Activated CD8-positive, alpha-beta memory T cell treated with anti-CD3 and anti-CD28 coated beads, Interleukin-2, amount 10 ng/mL, durations not matched to agents 7 days and 5 days (primary cell): ENCODE measurements at regions not wholly inside any gene's neighbourhood (a gene's known extent, or its start where the extent isn't known, plus 50 kb on each side); places are given as distances from the start of the nearest gene placed in this dataset.

ENCODE experiments used
- ATAC-seq: fragments of 150-1000 bp; cut with Tn5 transposase; one replicate; pipeline ENCODE4 v1.10.0; 2021; ENCODE audit warnings: moderate library complexity
- CTCF ChIA-PET: fragments of 350-600 bp; sonication (Branson Sonifier 250); formaldehyde crosslinking; loops from one replicate; lab custom pipeline; 2021; ENCODE audit warnings: antibody characterized with exemption; lab: Charles Lee
- DNase-seq: peaks from one replicate; pipeline ENCODE4 v3.0.0-alpha.2; 2020
- H3K27ac Mint-ChIP-seq: one replicate; pipeline ENCODE4 v1.8.0; 2021; ENCODE audit warnings: mild to moderate bottlenecking, mixed read lengths
- H3K27me3 Mint-ChIP-seq: one replicate; pipeline ENCODE4 v1.8.0; 2021; ENCODE audit warnings: mixed read lengths
- H3K36me3 Mint-ChIP-seq: one replicate; pipeline ENCODE4 v1.8.0; 2021; ENCODE audit warnings: mild to moderate bottlenecking, mixed read lengths
- H3K4me1 Mint-ChIP-seq: one replicate; pipeline ENCODE4 v1.8.0; 2021; ENCODE audit warnings: mixed read lengths
- H3K4me3 Mint-ChIP-seq: one replicate; pipeline ENCODE4 v1.8.0; 2021; ENCODE audit warnings: mild to moderate bottlenecking, moderate library complexity, mixed read lengths
- H3K9me3 Mint-ChIP-seq: one replicate; pipeline ENCODE4 v1.8.0; 2022; ENCODE audit warnings: low read depth, mixed read lengths

DNA sequence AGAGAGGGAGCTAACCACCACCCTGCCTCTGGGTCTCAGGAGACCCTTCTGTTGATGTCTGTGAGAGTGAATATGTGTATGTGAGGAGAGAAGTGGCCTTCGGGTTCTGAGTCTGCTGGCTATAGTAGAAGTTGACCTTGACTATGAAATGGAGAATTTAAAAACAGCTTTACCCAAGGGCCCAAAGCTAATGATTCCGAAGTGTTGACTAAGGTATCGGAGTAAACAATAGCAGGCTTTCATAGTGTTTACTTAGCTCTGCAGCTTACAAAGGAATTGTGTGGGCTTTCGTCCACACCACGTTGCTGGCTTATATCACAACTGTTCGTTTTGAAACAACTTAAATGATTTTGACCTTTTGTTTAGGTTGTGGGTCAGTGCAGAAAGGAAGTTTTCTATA lies 126.5 kb upstream of the JAG1 start:
- H3K36me3 Mint-ChIP-seq, result no peaks in the 10 kb centered on the region
- CTCF ChIA-PET, result no interaction called here
- H3K4me1 Mint-ChIP-seq, result no peaks in the 10 kb centered on the region
- no peak overlapping the region for H3K27ac Mint-ChIP-seq
- DNase-seq, result no peak
- no peak for ATAC-seq
- no peaks in the 10 kb centered on the region for H3K9me3 Mint-ChIP-seq
- H3K4me3 Mint-ChIP-seq, result no peak overlapping the region
- H3K27me3 Mint-ChIP-seq, result no peaks in the 10 kb centered on the region

GRCh38 chr20:10802236-10802635 lies 128.4 kb upstream of the JAG1 start:
- ATAC-seq (no peak), DNase-seq (no peak)
- CTCF ChIA-PET, result no interaction called here
- H3K4me1 Mint-ChIP-seq, result no peaks in the 10 kb centered on the region
- H3K27ac Mint-ChIP-seq, result no peak overlapping the region
- no peaks in the 10 kb centered on the region for H3K27me3 Mint-ChIP-seq
- no peak overlapping the region for H3K4me3 Mint-ChIP-seq
- H3K36me3 Mint-ChIP-seq, result no peaks in the 10 kb centered on the region
- H3K9me3 Mint-ChIP-seq, result no peaks in the 10 kb centered on the region

DNA sequence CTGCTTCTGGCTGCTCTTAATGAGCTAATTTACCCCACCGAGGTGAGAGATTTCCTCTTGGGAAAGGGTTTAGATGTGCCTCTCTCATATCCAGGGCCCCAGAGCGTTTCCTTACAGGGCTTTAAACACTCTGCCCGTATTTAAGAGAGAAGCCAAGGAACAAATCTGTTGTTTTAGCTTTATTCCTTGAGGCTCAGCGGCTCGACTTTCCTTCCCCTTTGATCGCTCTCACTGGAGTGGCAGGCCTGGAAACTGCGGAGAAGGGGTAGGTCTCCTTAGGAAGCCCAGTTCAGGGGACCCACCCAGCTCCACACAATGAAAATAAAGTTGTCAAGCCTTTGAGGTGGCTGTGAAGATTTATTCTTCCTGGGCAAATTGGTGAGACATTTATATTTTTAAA lies 132.0 kb upstream of the JAG1 start:
- Mint-ChIP-seq H3K9me3 (peaks cover 2% of the 10 kb centered on the region), H3K4me3 (no peak overlapping the region), H3K36me3 (no peaks in the 10 kb centered on the region), H3K27ac (no peak overlapping the region), H3K4me1 (no peaks in the 10 kb centered on the region), H3K27me3 (no peaks in the 10 kb centered on the region)
- CTCF ChIA-PET, result no interaction called here
- ATAC-seq, result no peak
- DNase-seq, result no peak

- H3K4me1 Mint-ChIP-seq, result no peaks in the 10 kb centered on the region
- peaks cover 2% of the 10 kb centered on the region for H3K9me3 Mint-ChIP-seq
- DNase-seq, result no peak
- no peak overlapping the region for H3K4me3 Mint-ChIP-seq
- CTCF ChIA-PET, result no interaction called here
- no peak overlapping the region for H3K27ac Mint-ChIP-seq
- no peak for ATAC-seq
- no peaks in the 10 kb centered on the region for H3K27me3 Mint-ChIP-seq
- no peaks in the 10 kb centered on the region for H3K36me3 Mint-ChIP-seq
Observed at GRCh38 chr20:10806539-10806938, 132.7 kb upstream of the JAG1 start.

DNA sequence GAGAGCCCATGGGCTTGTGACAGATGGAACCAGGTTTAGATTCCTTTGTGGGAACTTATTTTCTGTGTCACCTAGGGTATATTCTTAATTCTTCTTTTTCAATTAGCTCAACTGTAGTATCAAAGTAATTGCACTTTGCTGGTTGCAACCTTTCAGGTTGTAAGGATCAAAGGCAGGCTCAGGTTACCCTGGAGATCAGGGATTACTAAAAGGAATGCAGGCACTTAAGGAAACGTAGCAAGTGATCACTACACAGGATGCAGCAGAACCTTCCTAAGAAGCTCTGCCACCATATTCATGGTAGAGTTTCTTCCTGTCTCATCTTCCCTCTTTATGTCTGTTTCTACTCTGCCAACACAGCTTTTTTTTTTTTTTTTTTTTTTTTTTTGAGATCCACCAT lies 133.2 kb upstream of the JAG1 start:
- H3K36me3 Mint-ChIP-seq, result no peaks in the 10 kb centered on the region
- H3K27me3 Mint-ChIP-seq, result no peaks in the 10 kb centered on the region
- H3K4me3 Mint-ChIP-seq, result no peak overlapping the region
- H3K27ac Mint-ChIP-seq, result no peak overlapping the region
- H3K4me1 Mint-ChIP-seq, result no peaks in the 10 kb centered on the region
- ATAC-seq (no peak), DNase-seq (no peak)
- CTCF ChIA-PET, result no interaction called here
- H3K9me3 Mint-ChIP-seq, result peaks cover 2% of the 10 kb centered on the region

GRCh38 chr20:10812759-10813327 lies 139.0 kb upstream of the JAG1 start:
- no peak overlapping the region for H3K4me3 Mint-ChIP-seq
- DNase-seq (no peak), ATAC-seq (no peak)
- H3K27ac Mint-ChIP-seq, result no peak overlapping the region
- no peaks in the 10 kb centered on the region for H3K4me1 Mint-ChIP-seq
- CTCF ChIA-PET, result no interaction called here
- no peaks in the 10 kb centered on the region for H3K36me3 Mint-ChIP-seq
- no peaks in the 10 kb centered on the region for H3K27me3 Mint-ChIP-seq
- peaks cover under 1% of the 10 kb centered on the region for H3K9me3 Mint-ChIP-seq

DNA sequence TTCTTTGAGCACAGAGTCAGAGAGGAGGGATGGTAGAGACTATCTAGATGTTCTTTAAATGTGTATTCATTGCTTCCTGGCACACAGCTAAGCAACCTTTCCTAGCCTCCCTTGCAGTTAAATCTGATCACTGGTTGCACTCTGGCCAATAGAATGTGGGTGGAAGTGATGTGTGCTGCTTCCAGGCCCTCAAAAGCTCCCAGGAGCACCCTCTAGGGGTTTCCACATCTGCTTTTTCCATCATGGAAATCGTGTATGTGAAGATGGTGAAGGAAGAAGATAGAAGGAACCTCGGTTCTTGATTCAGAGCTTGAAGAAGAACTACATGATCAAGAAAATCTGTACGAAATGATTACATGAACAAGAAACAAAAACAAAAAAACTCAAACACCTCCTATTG lies 149.8 kb upstream of the JAG1 start:
- Mint-ChIP-seq H3K4me1 (no peaks in the 10 kb centered on the region), H3K36me3 (no peaks in the 10 kb centered on the region), H3K27me3 (no peaks in the 10 kb centered on the region), H3K27ac (no peak overlapping the region), H3K4me3 (no peak overlapping the region), H3K9me3 (no peaks in the 10 kb centered on the region)
- ATAC-seq (no peak), DNase-seq (no peak)
- CTCF ChIA-PET, result no interaction called here

DNA sequence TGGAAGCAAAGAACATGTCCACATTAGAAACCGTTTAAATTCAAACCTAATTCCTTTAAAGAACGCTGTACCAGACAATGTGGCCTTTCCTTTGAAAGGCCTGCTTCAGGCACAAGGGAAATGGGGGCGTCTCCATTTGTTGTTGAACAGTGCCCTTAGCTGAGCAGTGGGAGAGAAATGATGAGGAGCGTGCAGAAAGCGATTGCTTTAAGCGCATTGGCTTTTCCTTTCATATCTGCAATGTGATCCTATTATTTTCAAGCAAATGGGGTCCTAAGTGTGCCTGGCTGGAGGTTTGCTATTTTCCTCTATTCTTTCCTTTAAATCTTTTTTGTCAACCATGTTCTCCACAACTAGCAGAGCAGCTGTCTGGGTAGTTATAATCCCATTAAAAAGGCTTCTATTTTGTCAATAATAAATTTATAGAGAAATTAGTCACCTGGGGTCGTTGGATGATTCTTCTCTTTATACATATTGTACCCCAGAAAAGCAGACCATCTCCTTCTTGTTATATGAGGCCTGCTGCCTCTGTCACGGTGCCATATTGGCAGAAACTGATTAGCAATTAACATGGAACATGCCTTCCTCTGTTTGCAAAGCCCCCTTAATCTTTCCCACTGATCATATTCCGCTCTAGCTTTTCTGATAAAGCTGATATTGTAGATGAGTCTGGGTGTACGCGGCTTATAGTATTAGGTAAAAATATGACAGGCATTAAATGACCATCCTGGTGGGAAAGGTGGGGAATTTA lies 151.1 kb upstream of the JAG1 start:
- ATAC-seq (no peak), DNase-seq (no peak)
- Mint-ChIP-seq H3K27ac (no peak overlapping the region), H3K9me3 (no peaks in the 10 kb centered on the region), H3K27me3 (no peaks in the 10 kb centered on the region), H3K4me1 (no peaks in the 10 kb centered on the region), H3K36me3 (no peaks in the 10 kb centered on the region), H3K4me3 (no peak overlapping the region)
- CTCF ChIA-PET, result no interaction called here

- no peak for ATAC-seq
- Mint-ChIP-seq H3K27ac (no peak overlapping the region), H3K27me3 (no peaks in the 10 kb centered on the region), H3K4me3 (no peak overlapping the region), H3K9me3 (no peaks in the 10 kb centered on the region), H3K36me3 (no peaks in the 10 kb centered on the region), H3K4me1 (no peaks in the 10 kb centered on the region)
- DNase-seq, result no peak
- CTCF ChIA-PET, result no interaction called here
Observed at GRCh38 chr20:10826111-10826510, 152.3 kb upstream of the JAG1 start.

- no peak overlapping the region for H3K27ac Mint-ChIP-seq
- no peak for DNase-seq
- H3K27me3 Mint-ChIP-seq, result no peaks in the 10 kb centered on the region
- ATAC-seq, result no peak
- no peaks in the 10 kb centered on the region for H3K9me3 Mint-ChIP-seq
- CTCF ChIA-PET, result no interaction called here
- H3K4me3 Mint-ChIP-seq, result no peak overlapping the region
- no peaks in the 10 kb centered on the region for H3K36me3 Mint-ChIP-seq
- no peaks in the 10 kb centered on the region for H3K4me1 Mint-ChIP-seq
Observed at GRCh38 chr20:10828180-10828579, 154.4 kb upstream of the JAG1 start.

- DNase-seq, result no peak
- H3K9me3 Mint-ChIP-seq, result no peaks in the 10 kb centered on the region
- no peak overlapping the region for H3K4me3 Mint-ChIP-seq
- ATAC-seq, result no peak
- H3K27me3 Mint-ChIP-seq, result no peaks in the 10 kb centered on the region
- no peak overlapping the region for H3K27ac Mint-ChIP-seq
- H3K4me1 Mint-ChIP-seq, result no peaks in the 10 kb centered on the region
- no peaks in the 10 kb centered on the region for H3K36me3 Mint-ChIP-seq
- CTCF ChIA-PET, result no interaction called here
Observed at GRCh38 chr20:10832141-10832540, 158.3 kb upstream of the JAG1 start.

DNA sequence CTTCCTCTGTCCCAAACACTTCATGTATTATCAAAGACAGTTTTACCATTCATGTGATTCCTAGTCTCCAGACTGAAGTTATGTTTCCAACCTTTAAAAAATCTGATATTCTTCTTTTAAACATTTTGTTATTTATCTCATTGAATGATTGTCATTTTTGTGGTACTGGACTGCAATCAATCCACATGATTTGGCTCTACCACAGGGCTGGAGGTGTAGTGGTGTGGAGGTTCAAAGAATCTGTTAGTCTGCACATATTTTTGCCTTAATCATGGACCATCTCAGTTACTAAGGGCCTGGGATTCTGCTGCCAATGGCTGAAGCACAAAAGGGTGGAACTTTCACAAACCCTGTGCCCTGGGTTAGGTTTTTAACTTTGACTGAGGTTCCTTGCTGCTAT lies 164.1 kb upstream of the JAG1 start:
- H3K27me3 Mint-ChIP-seq, result no peaks in the 10 kb centered on the region
- H3K27ac Mint-ChIP-seq, result no peak overlapping the region
- no peaks in the 10 kb centered on the region for H3K4me1 Mint-ChIP-seq
- no peaks in the 10 kb centered on the region for H3K36me3 Mint-ChIP-seq
- DNase-seq (no peak), ATAC-seq (no peak)
- H3K9me3 Mint-ChIP-seq, result no peaks in the 10 kb centered on the region
- CTCF ChIA-PET, result no interaction called here
- no peak overlapping the region for H3K4me3 Mint-ChIP-seq

- Mint-ChIP-seq H3K4me1 (no peaks in the 10 kb centered on the region), H3K9me3 (peaks cover 2% of the 10 kb centered on the region), H3K4me3 (no peak overlapping the region), H3K27me3 (no peaks in the 10 kb centered on the region), H3K36me3 (no peaks in the 10 kb centered on the region), H3K27ac (no peak overlapping the region)
- CTCF ChIA-PET, result no interaction called here
- ATAC-seq, result no peak
- no peak for DNase-seq
Observed at GRCh38 chr20:10842116-10842515, 168.3 kb upstream of the JAG1 start.

DNA sequence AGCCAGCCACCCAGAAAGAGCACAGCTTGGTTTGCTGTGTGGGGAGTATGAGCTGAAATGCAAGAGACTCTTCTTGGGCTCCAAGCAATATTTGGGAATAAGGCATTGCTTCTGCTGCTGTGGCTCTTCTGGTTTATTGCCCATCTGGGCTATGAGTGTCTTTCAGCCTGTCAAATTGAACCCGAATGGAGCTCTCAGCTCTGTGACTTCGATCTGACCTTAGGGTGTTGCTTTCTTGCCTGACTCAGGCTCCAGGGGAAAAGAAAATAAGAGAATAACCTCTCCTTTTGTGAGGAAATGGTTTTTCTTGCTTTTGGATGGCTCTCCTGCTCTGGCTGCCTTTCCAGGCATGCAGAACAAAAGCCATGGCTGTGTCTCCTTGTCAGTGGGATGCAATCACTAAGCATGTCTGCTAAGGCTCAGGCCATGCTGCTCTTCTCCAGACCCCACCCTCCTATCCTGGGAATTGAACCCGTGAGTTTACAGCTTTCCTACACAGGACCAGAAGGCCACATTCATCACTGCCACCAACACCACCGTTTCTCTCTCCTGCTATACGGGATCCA lies 169.4 kb upstream of the JAG1 start:
- no peaks in the 10 kb centered on the region for H3K27me3 Mint-ChIP-seq
- no peaks in the 10 kb centered on the region for H3K4me1 Mint-ChIP-seq
- H3K4me3 Mint-ChIP-seq, result no peak overlapping the region
- H3K36me3 Mint-ChIP-seq, result no peaks in the 10 kb centered on the region
- no peak for ATAC-seq
- H3K9me3 Mint-ChIP-seq, result peaks cover 2% of the 10 kb centered on the region
- no peak for DNase-seq
- CTCF ChIA-PET, result no interaction called here
- no peak overlapping the region for H3K27ac Mint-ChIP-seq
